SK-N-SH (cell line): ENCODE measurements at regions not wholly inside any gene's neighbourhood (a gene's known extent, or its start where the extent isn't known, plus 50 kb on each side); places are given as distances from the start of the nearest gene placed in this dataset.

ENCODE experiments used
- CTCF ChIA-PET: fragments of 300-600, 350-600 bp; formaldehyde crosslinking; extraction: SDS; loops from one replicate; lab custom pipeline; 2021; lab: Yijun Ruan, JAX
- POLR2A ChIA-PET: fragments of 350-600 bp; sonication (Branson Sonifier 250); formaldehyde crosslinking; extraction: SDS; loops from one replicate; lab custom pipeline; 2020; ENCODE audit warnings: antibody characterized with exemption, inconsistent platforms; lab: Yijun Ruan, JAX
- DNase-seq: peaks from one replicate; pipeline ENCODE4 v3.0.0; 2012
- H2AFZ ChIP-seq: fragments of 200-600 bp; sonication (generic); 2 replicates; pipeline ENCODE4 v1.8.1; 2016; ENCODE audit warnings: antibody characterized with exemption, mild to moderate bottlenecking, low read depth
- H3F3A ChIP-seq: fragments of 200-600 bp; sonication (generic); replicated peaks from 2 replicates; pipeline ENCODE3; 2016; ENCODE audit warnings: antibody characterized with exemption, mild to moderate bottlenecking; ENCODE audit not compliant: insufficient read depth
- H3K27ac ChIP-seq, 2 experiments: fragments of 200-500 bp in 1 of 2; fragments of 200-600 bp in 1 of 2; sonication (Bioruptor generic) in 1 of 2; sonication (generic), shearing (Covaris generic) in 1 of 2; 2 replicates each; pipeline versions ENCODE4 v1.5.1 to v1.6.1; 2014 to 2016; ENCODE audit warnings: low read depth in 2 of 2, inconsistent platforms in 1 of 2, low read length in 1 of 2, mild to moderate bottlenecking in 1 of 2, mixed read lengths in 1 of 2
- H3K27me3 ChIP-seq: fragments of 200-600 bp; sonication (generic), shearing (Covaris generic); 2 replicates; pipeline ENCODE4 v1.6.1; 2016; ENCODE audit warnings: mixed run types; ENCODE audit not compliant: insufficient read depth
- H3K36me3 ChIP-seq, 2 experiments: fragments of 200-500 bp in 1 of 2; fragments of 200-600 bp in 1 of 2; sonication (Bioruptor generic) in 1 of 2; sonication (generic) in 1 of 2; replicated peaks in 1 of 2; 2 replicates each; pipeline versions ENCODE3 to v1.5.1; 2014 to 2016; ENCODE audit warnings: low read length in 1 of 2, mild to moderate bottlenecking in 1 of 2; ENCODE audit not compliant: insufficient read depth in 2 of 2, control insufficient read depth in 1 of 2
- H3K4me1 ChIP-seq, 2 experiments: fragments of 200-500 bp in 1 of 2; fragments of 200-600 bp in 1 of 2; sonication (Bioruptor generic) in 1 of 2; sonication (generic), shearing (Covaris generic) in 1 of 2; 2 replicates each; pipeline versions ENCODE4 v1.5.1 to v1.6.1; 2014 to 2016; ENCODE audit warnings: low read depth in 1 of 2, low read length in 1 of 2, mixed run types in 1 of 2; ENCODE audit not compliant: insufficient read depth in 2 of 2, control insufficient read depth in 1 of 2
- H3K4me2 ChIP-seq: fragments of 200-600 bp; sonication (generic), shearing (Covaris generic); 2 replicates; pipeline ENCODE4 v1.6.1; 2017; ENCODE audit warnings: mixed run types
- H3K4me3 ChIP-seq, 2 experiments: fragments of 200-500 bp in 1 of 2; fragments of 200-600 bp in 1 of 2; sonication (Bioruptor generic) in 1 of 2; sonication (generic), shearing (Covaris generic) in 1 of 2; 2 replicates each; pipeline versions ENCODE4 v1.5.1 to v1.8.1; 2014 to 2016; ENCODE audit warnings: low read depth in 2 of 2, inconsistent platforms in 1 of 2, low read length in 1 of 2, mild to moderate bottlenecking in 1 of 2, mixed read lengths in 1 of 2, moderate library complexity in 1 of 2
- H3K79me2 ChIP-seq: fragments of 200-600 bp; sonication (generic); 2 replicates; pipeline ENCODE4 v1.8.1; 2017; ENCODE audit warnings: mild to moderate bottlenecking; ENCODE audit not compliant: insufficient read depth
- H3K9ac ChIP-seq: fragments of 200-600 bp; sonication (generic); 2 replicates; pipeline ENCODE4 v1.6.1; 2017; ENCODE audit warnings: mixed run types
- H3K9me2 ChIP-seq: fragments of 200-600 bp; sonication (generic); 2 replicates; pipeline ENCODE4 v1.6.1; 2017; ENCODE audit warnings: mixed run types
- H3K9me3 ChIP-seq: fragments of 200-600 bp; sonication (generic); 2 replicates; pipeline ENCODE4 v1.6.1; 2017; ENCODE audit warnings: mixed run types, mild to moderate bottlenecking, moderate library complexity
- H4K20me1 ChIP-seq: fragments of 200-600 bp; sonication (generic); 2 replicates; pipeline ENCODE4 v1.6.1; 2017; ENCODE audit warnings: mild to moderate bottlenecking, mixed run types; ENCODE audit not compliant: insufficient read depth
- EZH2phosphoT487 ChIP-seq: fragments of 200-600 bp; sonication (generic); IDR thresholded peaks from 2 replicates; pipeline ENCODE4 v1.6.1; 2017; ENCODE audit warnings: low read depth, mixed run types, mild to moderate bottlenecking, antibody characterized with exemption, moderate library complexity, borderline replicate concordance
- IRF3 ChIP-seq: fragments of 150-350 bp; IDR thresholded peaks from 2 replicates; pipeline ENCODE4 v1.6.1; 2016; ENCODE audit warnings: mild to moderate bottlenecking, low read depth, low read length
- MAX ChIP-seq: IDR thresholded peaks from 2 replicates; pipeline ENCODE4 v1.4.0; 2012; ENCODE audit warnings: low read depth
- NRF1 ChIP-seq: IDR thresholded peaks from 2 replicates; pipeline ENCODE4 v1.6.1; 2012; ENCODE audit warnings: low read depth, mild to moderate bottlenecking, low read length
- REST ChIP-seq: IDR thresholded peaks from 2 replicates; pipeline ENCODE4 v1.6.1; 2012; ENCODE audit warnings: mild to moderate bottlenecking, low read depth, low read length, moderate library complexity
- RFX5 ChIP-seq: IDR thresholded peaks from 2 replicates; pipeline ENCODE4 v1.6.1; 2012; ENCODE audit warnings: mild to moderate bottlenecking, improper control_type of control experiment, low read length
- SIN3A ChIP-seq: IDR thresholded peaks from 2 replicates; pipeline ENCODE4 v1.6.1; 2012; ENCODE audit warnings: low read depth, mild to moderate bottlenecking, low read length, moderate library complexity, borderline replicate concordance
- TEAD4 ChIP-seq: IDR thresholded peaks from 2 replicates; pipeline ENCODE4 v1.4.0; 2012; ENCODE audit warnings: mild to moderate bottlenecking, borderline replicate concordance; ENCODE audit not compliant: insufficient read depth
- ZBTB33 ChIP-seq: IDR thresholded peaks from 2 replicates; pipeline ENCODE4 v1.4.0; 2012; ENCODE audit warnings: low read depth, borderline replicate concordance
- WGBS: methylation state at CpG from one replicate; pipeline ENCODE4 v1.1.6; 2017; ENCODE audit warnings: low lambda C conversion rate; 5-methylcytosine and 5-hydroxymethylcytosine counted together

GRCh38 chr17:5816491-5817070, 232.3 kb upstream of the NLRP1 start:
- no peaks in the 10 kb centered on the region for H3K79me2 ChIP-seq
- POLR2A ChIA-PET: no interaction called here
- no peaks in the 10 kb centered on the region for H4K20me1 ChIP-seq
- no peak overlapping the region for H3K4me3 ChIP-seq
- no peak overlapping the region for H3K4me2 ChIP-seq
- no peak overlapping the region for H3K9ac ChIP-seq
- no peak overlapping the region for H2AFZ ChIP-seq
- H3K4me1 ChIP-seq: no peaks in the 10 kb centered on the region
- 14% methylated on average over 5 of the region's 8 CpGs for WGBS
- no peaks in the 10 kb centered on the region for H3K9me2 ChIP-seq
- DNase-seq: no peak
- TF ChIP-seq NRF1: no peak
- no peak for TF ChIP-seq TEAD4
- TF ChIP-seq MAX: no peak
- TF ChIP-seq IRF3: no peak
- no peak for TF ChIP-seq ZBTB33
- no peak for TF ChIP-seq RFX5
- TF ChIP-seq EZH2phosphoT487: no peak
- TF ChIP-seq SIN3A: no peak
- no peak for TF ChIP-seq REST
- H3K36me3 ChIP-seq: no peaks in the 10 kb centered on the region
- H3K27me3 ChIP-seq: peaks cover 33% of the 10 kb centered on the region
- no peak overlapping the region for H3K27ac ChIP-seq
- CTCF ChIA-PET: interaction anchor here (0.6 kb wide), 1 partner anchor 80 kb away, joined by 4 read pairs; no protein-coding TSS in a partner anchor
- H3F3A ChIP-seq: no peaks in the 10 kb centered on the region
- no peaks in the 10 kb centered on the region for H3K9me3 ChIP-seq
